DMS79 treated with DMSO at 0.1 percent for 48 hours (cell line): ENCODE measurements at regions not wholly inside any gene's neighbourhood (a gene's known extent, or its start where the extent isn't known, plus 50 kb on each side); places are given as distances from the start of the nearest gene placed in this dataset.
"Not testable (repeated sequence)": the region's sequence is repeated elsewhere in the genome, so short reads cannot be mapped to it uniquely, and the experiment has no call there.

Source experiments
- DNase-seq: peaks from one replicate; lab custom pipeline; 2025; lab: John Stamatoyannopoulos, UW

DNA sequence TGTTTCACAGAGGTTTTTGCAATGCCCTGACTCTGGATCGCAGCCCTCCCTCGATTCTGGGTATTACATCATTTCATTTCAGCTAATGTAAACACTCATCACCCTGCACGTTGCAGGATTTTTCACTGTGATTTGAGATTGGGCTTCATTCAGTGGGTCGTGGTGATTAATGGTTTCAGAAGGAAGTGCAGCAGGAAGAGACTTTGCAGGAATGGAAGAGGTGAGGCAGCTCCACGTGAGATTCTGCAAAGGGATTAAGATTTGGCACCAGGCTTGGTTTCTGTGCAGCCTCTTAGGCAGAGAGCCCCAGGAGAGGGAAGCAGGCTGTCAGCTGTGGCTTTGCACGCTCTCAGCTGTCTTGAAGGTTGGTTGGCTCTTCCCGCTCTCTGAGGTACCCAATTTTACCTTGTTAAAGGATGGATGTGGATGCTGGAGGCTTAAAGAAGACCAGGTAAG is 95.2 kb downstream of the PLCE1 start:
- peak; percentile 23 for DNase-seq

DNA sequence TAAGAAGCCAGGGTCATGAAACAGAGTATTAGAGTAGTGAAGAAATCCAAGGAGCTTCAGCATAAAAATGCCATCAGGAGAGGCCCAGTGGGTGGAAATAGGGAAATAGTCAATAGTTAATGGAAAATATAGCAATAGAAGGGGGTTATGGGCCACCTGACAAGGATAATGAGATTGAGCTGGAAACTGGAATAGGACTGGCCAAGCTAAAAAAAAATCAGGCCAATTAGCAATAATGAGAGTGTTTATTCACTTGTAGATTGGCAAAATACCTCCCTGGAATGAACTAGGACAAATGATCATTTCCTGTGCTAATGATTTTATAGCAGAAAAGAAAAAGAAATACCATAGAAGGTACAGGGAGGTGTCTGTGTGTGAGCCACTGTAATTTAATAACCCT is 97.9 kb downstream of the PLCE1 start:
- no peak for DNase-seq

DNA sequence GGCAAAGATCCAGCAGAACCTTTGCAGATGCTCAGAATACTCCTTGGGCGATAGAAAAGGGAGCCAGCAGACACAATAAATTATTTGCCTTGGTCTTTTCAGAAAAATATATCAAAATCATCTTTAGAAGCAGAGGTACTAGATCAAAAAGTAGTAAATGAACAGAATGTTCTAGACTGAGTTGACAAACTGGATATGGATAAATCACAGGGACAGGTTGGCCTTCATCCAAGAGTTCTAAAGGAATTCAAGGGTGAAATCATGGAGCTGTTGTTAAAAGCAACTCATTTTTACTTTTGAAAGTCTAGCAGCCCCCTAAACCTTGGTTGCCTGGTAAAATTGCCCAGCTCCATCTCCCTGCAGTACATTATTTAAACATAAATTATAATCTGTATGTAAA is 99.1 kb downstream of the PLCE1 start:
- DNase-seq: no peak

DNA sequence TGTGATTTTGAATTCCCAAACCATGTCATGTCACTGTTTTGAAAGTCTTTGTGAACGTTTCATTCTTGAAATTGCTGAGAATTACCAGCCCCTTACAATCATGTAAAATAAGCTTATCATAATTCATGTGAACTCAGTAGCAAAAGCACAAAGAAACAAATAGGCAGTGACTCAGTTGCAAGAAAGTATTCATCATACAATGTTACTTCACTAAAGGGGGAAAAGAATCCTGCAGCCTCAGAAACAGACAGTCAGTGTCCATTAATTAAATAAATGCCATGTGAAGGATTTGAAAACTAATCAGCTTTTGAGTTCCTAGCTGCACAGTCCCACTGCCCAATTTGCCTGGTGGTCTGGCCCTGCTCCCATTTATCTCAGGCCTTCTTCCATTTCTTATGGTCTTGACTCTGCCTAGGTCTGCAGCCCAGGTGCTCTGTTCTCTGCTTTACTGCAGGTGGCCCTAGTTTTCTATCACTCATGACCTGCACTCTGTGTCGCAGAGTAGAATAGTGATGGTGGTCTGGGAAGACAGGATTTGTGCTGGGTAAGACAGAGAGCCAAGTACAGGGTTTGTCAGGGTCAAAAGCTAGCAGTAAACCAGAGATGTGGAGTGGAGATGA is 99.7 kb downstream of the PLCE1 start:
- DNase-seq: no peak

DNA sequence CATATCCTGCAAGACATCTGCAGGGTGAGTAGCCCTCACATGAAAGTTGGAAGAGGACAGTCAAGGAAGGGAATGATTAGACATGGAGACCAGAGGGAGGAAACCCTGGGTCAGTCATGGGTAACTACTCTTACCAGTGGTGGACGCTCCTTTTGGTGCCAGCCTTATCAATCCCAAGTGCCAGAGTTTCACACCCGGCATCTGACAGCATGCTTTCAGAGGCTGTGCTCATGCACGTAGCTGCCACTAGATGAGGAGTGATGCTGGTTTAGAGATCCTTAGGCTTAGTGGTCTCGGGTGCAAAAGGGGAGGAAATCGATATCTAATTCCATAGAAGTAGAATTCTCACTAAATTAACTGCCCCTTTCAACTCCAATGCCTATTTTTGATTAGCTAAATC is 100.8 kb downstream of the PLCE1 start:
- no peak for DNase-seq

- no peak for DNase-seq
Observed at GRCh38 chr10:94097656-94098055, 103.9 kb downstream of the PLCE1 start.

GRCh38 chr10:94098896-94099295 is 105.2 kb downstream of the PLCE1 start:
- DNase-seq: no peak

DNA sequence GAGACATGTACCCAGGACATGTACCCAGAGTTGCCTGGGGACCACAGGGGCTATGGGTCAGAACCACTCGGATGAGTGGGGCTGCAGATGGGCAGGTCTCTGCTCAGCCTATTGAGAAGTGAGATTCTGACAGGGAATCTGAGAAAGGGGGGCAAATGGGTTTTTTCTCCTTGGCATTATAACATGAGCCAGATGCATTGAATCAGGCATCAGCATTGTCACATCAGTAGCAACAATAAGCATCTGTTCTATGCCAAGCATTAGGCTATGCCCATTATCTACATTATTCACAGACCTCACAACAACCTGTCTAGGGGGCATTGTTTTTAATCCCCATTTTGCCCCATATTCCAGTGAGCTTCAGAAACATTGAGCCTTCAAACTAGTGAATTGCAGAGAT is 108.2 kb downstream of the PLCE1 start:
- no peak for DNase-seq

DNA sequence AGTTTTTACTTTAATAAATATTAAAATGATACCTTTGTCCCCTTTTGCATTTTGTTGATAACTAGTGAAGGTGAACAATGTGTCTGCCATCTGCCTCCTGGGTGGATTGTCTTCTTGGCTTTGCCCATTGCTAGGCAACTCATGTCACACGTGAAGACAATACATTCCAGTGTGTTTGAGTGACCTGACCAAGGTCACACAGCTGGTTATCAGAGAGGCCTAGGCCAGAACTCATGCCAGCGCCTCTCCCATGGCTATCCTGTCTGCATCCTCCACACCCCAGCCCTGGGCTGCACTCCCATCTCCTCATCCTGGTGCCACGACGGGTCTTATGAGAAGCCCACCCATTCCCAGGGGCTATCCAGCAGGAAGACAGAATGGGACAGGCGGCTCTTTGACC is 108.7 kb downstream of the PLCE1 start:
- DNase-seq: no peak

DNA sequence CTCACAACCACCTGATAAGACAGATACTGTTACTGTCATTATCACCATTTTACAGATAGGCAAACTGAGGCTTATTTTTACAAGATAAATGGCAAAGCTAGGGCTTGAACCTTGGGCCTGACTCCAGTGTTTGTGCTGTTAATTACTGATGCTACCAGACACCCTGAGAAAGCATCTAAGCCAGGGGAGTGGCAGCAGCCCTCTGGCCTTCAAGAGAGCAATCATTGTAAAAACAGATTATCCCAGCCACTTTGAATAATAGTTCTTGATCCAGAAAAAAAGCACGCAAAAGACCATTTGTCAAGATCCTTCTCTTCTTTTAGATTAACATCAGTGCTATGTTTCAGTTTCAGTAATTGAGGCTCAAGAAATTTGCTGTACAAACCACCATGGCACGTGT is 109.5 kb downstream of the PLCE1 start:
- no peak for DNase-seq

DNA sequence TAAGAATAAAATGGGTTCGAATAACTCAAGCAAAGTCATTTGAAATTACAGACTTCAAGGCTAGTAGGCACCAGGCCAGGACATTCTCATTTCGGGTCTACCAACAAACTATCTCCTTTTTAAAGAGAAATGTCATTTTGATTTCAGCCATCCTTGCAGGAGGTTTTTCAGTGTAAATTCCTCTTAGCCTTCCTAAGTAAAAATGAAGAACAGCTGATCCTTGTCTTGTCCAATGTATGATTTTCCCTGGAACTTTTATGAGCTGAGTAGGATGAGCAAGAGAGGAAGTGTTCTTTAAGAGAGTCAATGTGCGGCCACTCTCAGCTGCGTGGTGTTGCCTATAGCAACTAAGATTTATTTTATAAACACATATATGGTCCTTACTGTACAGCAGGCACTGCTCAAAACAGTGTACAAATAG is 110.1 kb downstream of the PLCE1 start:
- no peak for DNase-seq

GRCh38 chr10:94104316-94105000 is 110.7 kb downstream of the PLCE1 start:
- no peak for DNase-seq

DNA sequence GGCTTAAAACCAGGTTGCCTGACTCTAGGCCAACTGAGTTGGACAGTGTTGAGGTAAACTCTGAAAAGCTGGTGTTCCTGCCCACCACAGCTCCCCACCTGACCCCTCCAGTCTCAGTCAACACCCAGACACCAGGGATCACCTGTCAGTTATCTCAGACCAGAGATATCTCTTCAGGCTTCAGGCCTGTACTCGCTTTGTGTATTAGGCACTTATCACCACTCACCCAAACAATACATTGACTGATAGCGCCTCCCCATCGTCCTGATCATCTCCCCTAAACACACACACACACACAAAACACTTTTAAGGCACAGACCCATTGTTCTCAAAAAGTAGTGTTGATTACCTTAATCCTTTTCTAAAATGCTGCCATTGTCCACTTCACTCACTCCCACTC is 111.5 kb downstream of the PLCE1 start:
- DNase-seq: no peak

DNA sequence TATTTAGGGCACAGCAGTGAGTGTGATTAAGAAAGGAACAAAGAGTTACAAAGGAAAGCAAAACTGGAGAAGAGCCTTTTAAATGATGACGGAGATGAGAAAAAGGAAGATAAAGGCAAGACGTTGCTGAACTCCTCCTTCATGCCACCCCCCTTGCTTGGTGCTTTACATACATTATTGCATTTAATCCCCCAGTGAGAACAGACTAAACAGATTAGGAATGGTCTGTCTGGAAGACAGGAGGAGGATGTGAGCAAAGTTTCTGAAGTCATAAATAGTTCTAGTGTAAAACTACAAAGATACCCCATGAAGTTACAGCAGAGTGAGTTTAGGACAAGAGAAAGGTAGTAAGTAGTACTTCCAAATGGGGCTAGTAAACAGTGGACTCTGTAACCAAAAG is 113.5 kb downstream of the PLCE1 start:
- no peak for DNase-seq

GRCh38 chr10:94108200-94108599 is 114.5 kb downstream of the PLCE1 start:
- DNase-seq: no peak

DNA sequence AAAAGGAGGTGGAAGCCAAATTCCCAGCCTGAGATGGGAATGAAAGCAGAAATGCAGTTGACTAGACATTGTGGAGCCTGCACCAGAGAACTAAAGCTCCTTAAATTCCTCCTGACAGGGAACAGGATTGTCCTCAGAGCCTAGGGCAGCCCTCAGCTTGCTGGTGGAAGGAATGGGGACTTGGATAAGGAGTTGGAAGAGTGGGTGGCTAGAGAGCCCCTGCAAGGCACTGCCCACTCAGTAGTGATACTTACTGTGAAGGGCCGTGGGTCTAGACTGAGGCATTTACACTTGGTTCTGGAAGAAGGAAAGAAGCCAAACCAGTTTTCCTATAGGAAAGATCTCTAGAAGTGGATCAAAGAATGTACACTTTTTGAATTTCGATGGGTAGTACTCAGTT is 117.6 kb downstream of the PLCE1 start:
- DNase-seq: no peak

GRCh38 chr10:94112321-94112720 is 118.6 kb downstream of the PLCE1 start:
- no peak for DNase-seq

DNA sequence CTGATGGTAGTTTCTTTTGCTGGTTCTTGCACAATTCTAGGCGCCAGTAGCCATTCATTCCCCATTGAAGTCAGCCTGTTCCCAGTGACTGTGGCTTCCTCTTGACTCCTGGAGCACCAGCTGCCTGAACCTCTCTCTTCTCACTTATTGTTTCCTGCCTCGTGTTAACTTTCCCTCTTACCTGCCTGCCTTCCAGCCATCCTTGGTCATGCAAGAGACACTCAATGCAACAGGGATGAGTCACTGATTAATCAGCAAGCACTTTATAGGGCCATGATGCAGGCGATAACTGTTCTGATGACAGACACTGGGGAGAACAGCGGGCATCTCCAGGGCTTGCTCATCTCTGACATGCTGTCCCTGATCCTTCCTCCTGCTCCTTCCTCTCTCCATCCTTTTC is 122.0 kb downstream of the PLCE1 start:
- no peak for DNase-seq

DNA sequence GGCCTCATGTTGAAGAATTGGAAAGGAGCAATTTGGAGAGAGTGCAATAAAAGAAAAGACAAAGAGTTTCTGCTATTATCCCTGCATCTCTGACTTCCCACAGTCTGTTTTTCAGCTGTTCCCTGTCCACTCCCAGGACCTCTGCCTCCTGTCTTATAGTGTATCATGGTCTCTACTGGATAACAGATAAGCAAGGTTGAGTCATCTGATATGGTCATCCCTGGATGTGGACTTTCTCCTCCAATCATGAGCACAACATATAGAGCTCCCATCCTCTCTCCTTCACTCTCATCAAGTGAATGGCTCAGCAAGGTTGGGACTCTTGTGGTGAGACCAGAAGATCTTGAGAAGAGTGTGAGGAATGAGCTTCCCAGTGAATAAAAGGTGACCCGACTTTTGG is 123.1 kb downstream of the PLCE1 start:
- no peak for DNase-seq

DNA sequence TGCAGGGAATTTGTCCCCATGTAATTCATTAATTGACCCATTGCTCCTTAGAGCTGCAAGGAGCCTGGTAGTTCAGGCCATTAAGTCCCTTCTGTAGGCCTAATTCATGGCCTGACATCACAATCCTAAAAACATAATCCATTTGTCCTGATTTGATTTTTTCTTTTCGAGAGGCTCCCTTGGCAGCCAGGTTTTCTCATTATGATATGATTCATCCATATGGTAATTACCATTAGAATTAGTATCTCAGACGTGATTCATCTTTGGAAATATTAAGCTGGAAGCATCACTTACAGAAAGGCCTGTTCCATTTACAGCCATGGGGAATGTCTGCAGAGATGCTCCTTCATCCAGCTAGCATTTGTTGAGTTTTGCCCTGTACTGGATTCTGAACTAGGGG is 128.5 kb downstream of the PLCE1 start:
- DNase-seq: no peak

- no peak for DNase-seq
Observed at GRCh38 chr10:94123258-94123995, 129.7 kb downstream of the PLCE1 start.

- DNase-seq: not testable (repeated sequence)
Observed at GRCh38 chr10:94124147-94124546, 130.4 kb downstream of the PLCE1 start.

GRCh38 chr10:94125268-94125667 is 131.5 kb downstream of the PLCE1 start:
- not testable (repeated sequence) for DNase-seq
